ENCODE measurements at regions not wholly inside any gene's neighbourhood (a gene's known extent, or its start where the extent isn't known, plus 50 kb on each side); places are given as distances from the start of the nearest gene placed in this dataset.

- H3K27ac ChIP-seq (ENCODE audit: low read length) = no peak overlapping the region
- H3K27me3 ChIP-seq (ENCODE audit: control insufficient read depth, insufficient read depth, low read length) = no peaks in the 10 kb centered on the region
- no peaks in the 10 kb centered on the region for H3K36me3 ChIP-seq (ENCODE audit: control insufficient read depth, insufficient read depth, low read length)
- no peak for DNase-seq (ENCODE audit: low read depth, low spot score)
- no CpG with 5 or more reads among the region's 1 CpG for WGBS (ENCODE audit: insufficient coverage, insufficient read length)
- no peak overlapping the region for H3K4me3 ChIP-seq (ENCODE audit: low read length)
- H3K4me1 ChIP-seq (ENCODE audit: control insufficient read depth, insufficient read depth, low read length) = no peaks in the 10 kb centered on the region
- H3K9me3 ChIP-seq (ENCODE audit: control insufficient read depth, insufficient read depth, low read length) = no peaks in the 10 kb centered on the region
Observed at GRCh38 chr14:38137005-38137404, 70.7 kb upstream of the SSTR1 start.

GRCh38 chr14:38138473-38139138 lies 69.1 kb upstream of the SSTR1 start:
- no CpG with 5 or more reads among the region's 7 CpGs for WGBS (ENCODE audit: insufficient coverage, insufficient read length)
- no peak for DNase-seq (ENCODE audit: low read depth, low spot score)

DNA sequence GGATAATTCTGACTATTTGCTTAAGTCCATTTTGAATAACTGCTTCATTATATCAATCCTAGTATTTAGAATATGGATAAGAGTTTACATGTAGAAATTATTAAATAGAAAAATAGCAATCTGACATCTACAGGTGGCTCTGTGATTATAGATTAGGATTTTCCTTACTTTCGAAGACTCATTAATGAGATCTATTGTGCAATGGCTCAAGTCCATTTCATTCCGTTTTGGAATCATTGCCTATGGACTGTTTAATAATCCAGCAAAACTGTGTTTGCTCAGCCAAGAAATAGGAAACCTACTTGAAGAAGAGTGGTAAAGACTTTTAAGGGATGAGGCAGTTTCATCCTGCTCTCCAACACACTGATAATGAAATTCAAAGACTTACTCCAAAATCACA lies 67.8 kb upstream of the SSTR1 start:
- no peak for DNase-seq (ENCODE audit: low read depth, low spot score)
- Histone ChIP-seq H3K9me3 (ENCODE audit: control insufficient read depth, insufficient read depth, low read length) (no peaks in the 10 kb centered on the region), H3K27ac (ENCODE audit: low read length) (no peak overlapping the region), H3K4me3 (ENCODE audit: low read length) (no peak overlapping the region), H3K27me3 (ENCODE audit: control insufficient read depth, insufficient read depth, low read length) (no peaks in the 10 kb centered on the region), H3K4me1 (ENCODE audit: control insufficient read depth, insufficient read depth, low read length) (peaks cover 2% of the 10 kb centered on the region; the same call in 1 of the 2 replicates), H3K36me3 (ENCODE audit: control insufficient read depth, insufficient read depth, low read length) (no peaks in the 10 kb centered on the region)
- WGBS (ENCODE audit: insufficient coverage, insufficient read length) = no CpG with 5 or more reads among the region's 2 CpGs

More at GRCh38 chr14:38138473-38139138, 69.1 kb upstream of the SSTR1 start:
- Histone ChIP-seq H3K27me3 (ENCODE audit: control insufficient read depth, insufficient read depth, low read length) (no peaks in the 10 kb centered on the region), H3K9me3 (ENCODE audit: control insufficient read depth, insufficient read depth, low read length) (no peaks in the 10 kb centered on the region), H3K36me3 (ENCODE audit: control insufficient read depth, insufficient read depth, low read length) (no peaks in the 10 kb centered on the region), H3K4me3 (ENCODE audit: low read length) (no peak overlapping the region), H3K4me1 (ENCODE audit: control insufficient read depth, insufficient read depth, low read length) (no peaks in the 10 kb centered on the region), H3K27ac (ENCODE audit: low read length) (no peak overlapping the region)

GRCh38 chr14:38143170-38143569 lies 64.5 kb upstream of the SSTR1 start:
- Histone ChIP-seq H3K4me3 (ENCODE audit: low read length) (no peak overlapping the region), H3K27ac (ENCODE audit: low read length) (no peak overlapping the region), H3K4me1 (ENCODE audit: control insufficient read depth, insufficient read depth, low read length) (peaks cover 2% of the 10 kb centered on the region; the same call in 1 of the 2 replicates), H3K9me3 (ENCODE audit: control insufficient read depth, insufficient read depth, low read length) (no peaks in the 10 kb centered on the region), H3K27me3 (ENCODE audit: control insufficient read depth, insufficient read depth, low read length) (no peaks in the 10 kb centered on the region), H3K36me3 (ENCODE audit: control insufficient read depth, insufficient read depth, low read length) (no peaks in the 10 kb centered on the region)
- no CpG with 5 or more reads among the region's 4 CpGs for WGBS (ENCODE audit: insufficient coverage, insufficient read length)
- no peak for DNase-seq (ENCODE audit: low read depth, low spot score)

GRCh38 chr14:38143659-38144505 lies 63.8 kb upstream of the SSTR1 start:
- H3K36me3 ChIP-seq (ENCODE audit: control insufficient read depth, insufficient read depth, low read length) = no peaks in the 10 kb centered on the region
- no peak overlapping the region for H3K4me3 ChIP-seq (ENCODE audit: low read length)
- no peaks in the 10 kb centered on the region for H3K27me3 ChIP-seq (ENCODE audit: control insufficient read depth, insufficient read depth, low read length)
- peaks cover 2% of the 10 kb centered on the region; the same call in 1 of the 2 replicates for H3K4me1 ChIP-seq (ENCODE audit: control insufficient read depth, insufficient read depth, low read length)
- H3K9me3 ChIP-seq (ENCODE audit: control insufficient read depth, insufficient read depth, low read length) = no peaks in the 10 kb centered on the region
- no peak overlapping the region for H3K27ac ChIP-seq (ENCODE audit: low read length)
- DNase-seq (ENCODE audit: low read depth, low spot score) = no peak
- WGBS (ENCODE audit: insufficient coverage, insufficient read length) = no CpG with 5 or more reads among the region's 6 CpGs

DNA sequence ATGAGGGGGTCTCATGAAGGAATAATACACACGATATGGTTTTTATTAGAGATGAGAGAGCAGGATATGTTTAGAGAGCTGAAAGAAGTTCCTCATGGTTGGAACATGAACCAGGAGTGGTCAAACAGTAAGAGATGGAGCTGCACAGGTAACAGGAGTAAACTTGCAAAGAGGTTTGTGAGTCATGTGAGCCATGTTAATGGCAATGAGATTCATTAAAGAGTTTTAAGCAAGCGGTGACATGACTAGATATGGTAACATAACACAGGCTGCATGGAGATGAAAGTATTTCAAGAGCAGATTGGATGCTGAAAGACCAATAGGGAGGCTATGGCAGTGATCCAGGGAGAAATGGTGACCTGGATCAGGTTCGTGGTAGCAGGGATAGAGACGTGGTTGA lies 62.6 kb upstream of the SSTR1 start:
- Histone ChIP-seq H3K4me3 (ENCODE audit: low read length) (no peak overlapping the region), H3K4me1 (ENCODE audit: control insufficient read depth, insufficient read depth, low read length) (peaks cover 2% of the 10 kb centered on the region; the same call in 1 of the 2 replicates), H3K36me3 (ENCODE audit: control insufficient read depth, insufficient read depth, low read length) (no peaks in the 10 kb centered on the region), H3K9me3 (ENCODE audit: control insufficient read depth, insufficient read depth, low read length) (no peaks in the 10 kb centered on the region), H3K27ac (ENCODE audit: low read length) (no peak overlapping the region), H3K27me3 (ENCODE audit: control insufficient read depth, insufficient read depth, low read length) (no peaks in the 10 kb centered on the region)
- no peak for DNase-seq (ENCODE audit: low read depth, low spot score)
- WGBS (ENCODE audit: insufficient coverage, insufficient read length) = no CpG with 5 or more reads among the region's 4 CpGs

DNA sequence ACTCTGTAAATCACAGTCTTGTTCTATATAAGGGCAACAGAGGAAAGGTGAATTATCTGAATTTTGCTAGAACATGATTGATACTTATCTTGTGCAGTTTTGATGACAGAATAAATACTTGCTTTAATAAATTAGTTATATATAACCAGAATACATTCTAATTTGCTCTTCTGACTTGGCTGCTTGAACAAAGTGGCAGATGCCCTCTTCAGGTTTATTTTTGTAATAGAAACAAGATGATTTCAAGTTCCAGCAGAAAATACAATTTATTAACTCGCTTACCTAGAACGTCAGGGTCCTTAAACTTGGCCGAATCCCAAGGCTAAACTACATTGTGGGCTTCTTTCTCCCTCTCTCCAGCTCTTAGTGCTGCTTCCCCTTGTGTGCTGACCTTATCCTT lies 57.6 kb upstream of the SSTR1 start:
- Histone ChIP-seq H3K9me3 (ENCODE audit: control insufficient read depth, insufficient read depth, low read length) (no peaks in the 10 kb centered on the region), H3K27ac (ENCODE audit: low read length) (no peak overlapping the region), H3K4me1 (ENCODE audit: control insufficient read depth, insufficient read depth, low read length) (no peaks in the 10 kb centered on the region), H3K36me3 (ENCODE audit: control insufficient read depth, insufficient read depth, low read length) (no peaks in the 10 kb centered on the region), H3K4me3 (ENCODE audit: low read length) (no peak overlapping the region), H3K27me3 (ENCODE audit: control insufficient read depth, insufficient read depth, low read length) (no peaks in the 10 kb centered on the region)
- WGBS (ENCODE audit: insufficient coverage, insufficient read length) = no CpG with 5 or more reads among the region's 3 CpGs
- DNase-seq (ENCODE audit: low read depth, low spot score) = no peak
